ENCODE measurements at regions not wholly inside any gene's neighbourhood (a gene's known extent, or its start where the extent isn't known, plus 50 kb on each side); places are given as distances from the start of the nearest gene placed in this dataset.

DNA sequence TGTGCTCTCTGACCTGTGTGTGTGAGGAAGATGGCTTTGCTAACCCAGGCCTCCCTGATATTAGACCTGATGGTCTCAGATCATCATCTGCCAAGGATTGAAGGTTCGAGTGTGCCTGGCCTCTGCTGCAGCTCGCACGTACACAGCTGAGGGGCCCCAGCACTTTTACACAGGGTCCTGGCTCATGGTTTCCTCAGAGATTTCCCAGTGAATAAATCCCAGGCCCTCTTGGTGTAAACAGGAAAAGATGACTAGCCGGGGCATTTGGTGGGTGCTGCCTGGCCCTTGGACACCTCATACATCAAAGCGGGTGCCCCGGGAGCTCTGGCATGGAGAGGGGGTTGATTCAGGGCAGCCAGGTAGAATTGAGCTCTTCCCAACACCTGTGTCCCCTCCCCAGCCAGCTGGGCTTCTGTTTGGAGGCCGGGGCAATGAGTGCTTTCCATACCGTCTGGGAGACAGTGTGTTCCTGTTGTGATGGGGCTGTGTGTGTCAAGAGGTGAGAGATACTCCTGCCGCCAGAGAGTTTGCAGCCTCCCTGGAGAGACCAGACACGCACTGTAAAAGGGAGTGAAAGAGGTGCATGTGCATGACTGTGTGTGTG is 72.5 kb upstream of the TLE3 start (continued):
- TF ChIP-seq REST (IDR thresholded peaks at IDR 0.05; ENCODE audit: borderline replicate concordance) (no peak), REST (CRISPR knock-in tag; IDR thresholded peaks at IDR 0.05; ENCODE audit: low read depth) (no peak), ZNF146 (CRISPR knock-in tag; IDR thresholded peaks at IDR 0.05; ENCODE audit: unreplicated experiment) (no peak), CBFA2T2 (conservative IDR thresholded peaks at IDR 0.05) (no peak), ZFP30 (CRISPR knock-in tag; IDR thresholded peaks at IDR 0.05; ENCODE audit: borderline replicate concordance) (no peak), ERF (CRISPR knock-in tag; IDR thresholded peaks at IDR 0.05) (no peak), ZNF561 (CRISPR knock-in tag; conservative IDR thresholded peaks at IDR 0.05) (no peak), ZNF609 (CRISPR knock-in tag; IDR thresholded peaks at IDR 0.05; ENCODE audit: borderline replicate concordance) (no peak)
